WI38 (cell line): ENCODE measurements at regions not wholly inside any gene's neighbourhood (a gene's known extent, or its start where the extent isn't known, plus 50 kb on each side); places are given as distances from the start of the nearest gene placed in this dataset.

Experiments
- H3K4me3 ChIP-seq: 2 replicates; pipeline ENCODE4 v1.5.1; 2011; ENCODE audit warnings: low read depth, mild to moderate bottlenecking, control low read depth, low read length
- CTCF ChIP-seq: IDR thresholded peaks from 2 replicates; pipeline ENCODE4 v1.5.1; 2012; ENCODE audit warnings: low read depth, mild to moderate bottlenecking, control low read depth, low read length

GRCh38 chr10:109274681-109275080 lies 648.6 kb downstream of the XPNPEP1 start:
- no peak overlapping the region for H3K4me3 ChIP-seq
- no peak for TF ChIP-seq CTCF

GRCh38 chr10:109270173-109270572 lies 653.1 kb downstream of the XPNPEP1 start:
- no peak overlapping the region for H3K4me3 ChIP-seq
- no peak for TF ChIP-seq CTCF

- no peak for TF ChIP-seq CTCF
- H3K4me3 ChIP-seq, result no peak overlapping the region
These were observed 659.3 kb downstream of the XPNPEP1 start for GRCh38 chr10:109264004-109264403.

GRCh38 chr10:109261231-109261630 lies 662.1 kb downstream of the XPNPEP1 start:
- H3K4me3 ChIP-seq, result no peak overlapping the region
- TF ChIP-seq CTCF, result no peak

- H3K4me3 ChIP-seq, result no peak overlapping the region
- TF ChIP-seq CTCF, result no peak
These were observed 664.0 kb downstream of the XPNPEP1 start for GRCh38 chr10:109259293-109259692.

- no peak overlapping the region for H3K4me3 ChIP-seq
- TF ChIP-seq CTCF, result no peak
These were observed 670.0 kb downstream of the XPNPEP1 start for GRCh38 chr10:109253306-109253705.

GRCh38 chr10:109250152-109250551 lies 673.2 kb downstream of the XPNPEP1 start:
- TF ChIP-seq CTCF, result no peak
- H3K4me3 ChIP-seq, result no peak overlapping the region
